NB4 (cell line): ENCODE measurements at regions not wholly inside any gene's neighbourhood (a gene's known extent, or its start where the extent isn't known, plus 50 kb on each side); places are given as distances from the start of the nearest gene placed in this dataset.

Source experiments
- POLR2A ChIP-seq: IDR thresholded peaks from 2 replicates; pipeline ENCODE4 v1.6.1; 2011; ENCODE audit warnings: mild to moderate bottlenecking; ENCODE audit not compliant: insufficient read length; ENCODE audit errors: extremely low read depth
- TF ChIP-seq, protein P1 (sequence below): IDR thresholded peaks from one replicate; pipeline ENCODE4 v1.5.1; 2012; ENCODE audit warnings: low read depth, low read length
- TF ChIP-seq, protein P2 (sequence below): IDR thresholded peaks from 2 replicates; pipeline ENCODE4 v1.6.1; 2011; ENCODE audit warnings: low read depth, low read length

DNA sequence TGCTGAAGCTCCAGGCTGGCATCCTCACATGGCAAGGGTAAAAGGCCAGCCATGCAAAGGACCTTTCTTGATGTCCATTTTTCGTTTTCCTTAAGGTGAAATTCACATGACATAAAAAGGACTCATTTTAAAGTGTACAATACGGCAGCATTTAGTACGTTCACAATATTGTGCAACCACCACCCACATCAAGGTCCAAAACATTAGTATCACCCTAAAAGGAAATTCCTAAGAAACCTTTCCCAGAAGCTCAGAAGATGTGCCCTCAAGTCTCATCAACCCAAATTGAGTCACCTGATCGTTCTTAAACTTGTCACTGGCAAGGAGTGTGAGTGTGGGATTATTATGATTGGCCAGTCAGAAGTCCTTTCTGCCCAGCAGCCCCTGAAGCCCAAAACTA lies 250.1 kb downstream of the TLE3 start:
- TF ChIP-seq, protein P1, sequence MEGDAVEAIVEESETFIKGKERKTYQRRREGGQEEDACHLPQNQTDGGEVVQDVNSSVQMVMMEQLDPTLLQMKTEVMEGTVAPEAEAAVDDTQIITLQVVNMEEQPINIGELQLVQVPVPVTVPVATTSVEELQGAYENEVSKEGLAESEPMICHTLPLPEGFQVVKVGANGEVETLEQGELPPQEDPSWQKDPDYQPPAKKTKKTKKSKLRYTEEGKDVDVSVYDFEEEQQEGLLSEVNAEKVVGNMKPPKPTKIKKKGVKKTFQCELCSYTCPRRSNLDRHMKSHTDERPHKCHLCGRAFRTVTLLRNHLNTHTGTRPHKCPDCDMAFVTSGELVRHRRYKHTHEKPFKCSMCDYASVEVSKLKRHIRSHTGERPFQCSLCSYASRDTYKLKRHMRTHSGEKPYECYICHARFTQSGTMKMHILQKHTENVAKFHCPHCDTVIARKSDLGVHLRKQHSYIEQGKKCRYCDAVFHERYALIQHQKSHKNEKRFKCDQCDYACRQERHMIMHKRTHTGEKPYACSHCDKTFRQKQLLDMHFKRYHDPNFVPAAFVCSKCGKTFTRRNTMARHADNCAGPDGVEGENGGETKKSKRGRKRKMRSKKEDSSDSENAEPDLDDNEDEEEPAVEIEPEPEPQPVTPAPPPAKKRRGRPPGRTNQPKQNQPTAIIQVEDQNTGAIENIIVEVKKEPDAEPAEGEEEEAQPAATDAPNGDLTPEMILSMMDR, result no peak
- no peak for TF ChIP-seq POLR2A
- TF ChIP-seq, protein P2, sequence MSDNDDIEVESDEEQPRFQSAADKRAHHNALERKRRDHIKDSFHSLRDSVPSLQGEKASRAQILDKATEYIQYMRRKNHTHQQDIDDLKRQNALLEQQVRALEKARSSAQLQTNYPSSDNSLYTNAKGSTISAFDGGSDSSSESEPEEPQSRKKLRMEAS, result no peak
